NB4 (cell line): ENCODE measurements at regions not wholly inside any gene's neighbourhood (a gene's known extent, or its start where the extent isn't known, plus 50 kb on each side); places are given as distances from the start of the nearest gene placed in this dataset.

Experiments used
- DNase-seq: peaks from one replicate; pipeline ENCODE4 v3.0.0; 2010; ENCODE audit warnings: low read depth
- H3K4me3 ChIP-seq: one replicate; pipeline ENCODE4 v1.5.1; 2011; ENCODE audit warnings: mild to moderate bottlenecking, low read depth, low read length, moderate library complexity
- MYC ChIP-seq: IDR thresholded peaks from 2 replicates; pipeline ENCODE4 v1.6.1; 2011; ENCODE audit warnings: low read depth, low read length
- POLR2A ChIP-seq: IDR thresholded peaks from 2 replicates; pipeline ENCODE4 v1.6.1; 2011; ENCODE audit warnings: mild to moderate bottlenecking; ENCODE audit not compliant: insufficient read length; ENCODE audit errors: extremely low read depth
- TF ChIP-seq, protein P1 (sequence below): IDR thresholded peaks from 2 replicates; pipeline ENCODE4 v1.6.1; 2011; ENCODE audit warnings: low read depth, low read length
- TF ChIP-seq, protein P2 (sequence below): IDR thresholded peaks from one replicate; pipeline ENCODE4 v1.5.1; 2012; ENCODE audit warnings: low read depth, low read length

DNA sequence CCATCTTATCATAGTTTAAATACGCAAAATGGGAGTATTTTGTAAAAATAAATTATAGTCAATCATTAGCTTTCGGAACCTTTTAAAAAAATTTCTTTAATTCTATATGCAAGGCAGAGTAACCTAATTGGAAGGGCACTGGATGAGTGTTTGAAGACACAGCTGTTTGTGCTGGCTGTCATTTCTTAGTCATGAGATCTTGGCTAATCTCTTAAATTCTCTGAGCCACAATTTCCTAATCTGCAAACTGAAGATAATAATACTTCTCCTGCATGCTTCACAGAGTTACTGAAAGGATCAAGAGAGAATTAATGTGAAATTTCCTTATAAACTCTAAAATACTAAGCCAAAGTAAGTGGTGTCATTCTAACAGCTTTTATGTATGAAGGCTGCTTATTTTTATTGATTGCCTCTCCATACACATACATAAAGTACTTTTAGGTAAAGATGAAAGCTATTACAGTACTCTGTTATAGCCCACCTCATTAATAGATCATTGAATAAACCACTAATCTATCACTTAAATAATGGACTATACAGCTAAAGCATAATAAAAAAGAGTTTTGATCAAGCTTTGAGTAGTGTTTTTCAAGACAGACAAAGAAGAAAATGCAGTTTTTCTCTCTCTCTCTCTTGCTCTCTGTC, 383.7 kb upstream of the IRAK1BP1 start:
- TF ChIP-seq POLR2A (no peak), MYC (no peak)
- TF ChIP-seq, protein P1, sequence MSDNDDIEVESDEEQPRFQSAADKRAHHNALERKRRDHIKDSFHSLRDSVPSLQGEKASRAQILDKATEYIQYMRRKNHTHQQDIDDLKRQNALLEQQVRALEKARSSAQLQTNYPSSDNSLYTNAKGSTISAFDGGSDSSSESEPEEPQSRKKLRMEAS = no peak
- TF ChIP-seq, protein P2, sequence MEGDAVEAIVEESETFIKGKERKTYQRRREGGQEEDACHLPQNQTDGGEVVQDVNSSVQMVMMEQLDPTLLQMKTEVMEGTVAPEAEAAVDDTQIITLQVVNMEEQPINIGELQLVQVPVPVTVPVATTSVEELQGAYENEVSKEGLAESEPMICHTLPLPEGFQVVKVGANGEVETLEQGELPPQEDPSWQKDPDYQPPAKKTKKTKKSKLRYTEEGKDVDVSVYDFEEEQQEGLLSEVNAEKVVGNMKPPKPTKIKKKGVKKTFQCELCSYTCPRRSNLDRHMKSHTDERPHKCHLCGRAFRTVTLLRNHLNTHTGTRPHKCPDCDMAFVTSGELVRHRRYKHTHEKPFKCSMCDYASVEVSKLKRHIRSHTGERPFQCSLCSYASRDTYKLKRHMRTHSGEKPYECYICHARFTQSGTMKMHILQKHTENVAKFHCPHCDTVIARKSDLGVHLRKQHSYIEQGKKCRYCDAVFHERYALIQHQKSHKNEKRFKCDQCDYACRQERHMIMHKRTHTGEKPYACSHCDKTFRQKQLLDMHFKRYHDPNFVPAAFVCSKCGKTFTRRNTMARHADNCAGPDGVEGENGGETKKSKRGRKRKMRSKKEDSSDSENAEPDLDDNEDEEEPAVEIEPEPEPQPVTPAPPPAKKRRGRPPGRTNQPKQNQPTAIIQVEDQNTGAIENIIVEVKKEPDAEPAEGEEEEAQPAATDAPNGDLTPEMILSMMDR = no peak
- DNase-seq = no peak

DNA sequence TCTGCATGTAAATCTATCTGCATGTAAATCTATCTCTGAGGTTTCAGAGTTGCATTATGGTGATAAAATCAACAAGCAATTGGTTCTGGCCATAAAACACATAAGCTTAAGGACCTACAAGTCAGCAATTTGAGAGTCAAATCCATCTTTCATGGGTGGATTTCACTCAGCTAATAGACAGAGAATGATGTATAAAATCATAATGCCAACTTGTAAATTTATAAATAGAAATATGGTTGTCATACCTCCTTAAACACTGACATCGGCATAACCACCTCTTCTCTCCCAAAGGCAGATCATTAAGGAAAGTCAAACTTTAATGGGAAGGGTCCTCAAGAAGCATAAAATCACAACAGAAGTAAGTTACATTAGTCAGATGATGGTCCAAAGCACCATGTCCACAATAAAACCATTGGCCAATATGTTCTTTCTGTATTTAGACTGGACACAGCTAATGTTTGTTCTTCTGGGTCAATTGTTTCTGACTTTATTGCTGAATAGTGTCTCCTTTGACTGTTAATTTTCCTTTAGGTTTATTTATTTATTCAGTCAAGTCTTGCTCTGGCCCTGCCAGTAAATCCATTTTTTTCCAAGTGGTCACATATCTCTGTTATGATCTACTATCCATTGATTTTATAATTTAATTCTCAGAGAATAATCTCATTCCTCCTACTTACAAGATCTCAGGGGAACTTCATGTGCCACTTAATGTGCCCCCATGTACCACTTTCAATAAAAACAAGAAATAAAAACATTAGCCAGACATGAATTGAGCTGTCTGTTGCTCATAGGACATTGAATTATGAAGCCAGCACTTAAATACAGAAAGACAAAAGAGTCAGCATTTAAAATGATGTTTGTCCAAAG, 382.9 kb upstream of the IRAK1BP1 start:
- DNase-seq = no peak
- H3K4me3 ChIP-seq = no peak overlapping the region
- TF ChIP-seq MYC (no peak), POLR2A (no peak)
- TF ChIP-seq, protein P2 = no peak
- TF ChIP-seq, protein P1 = no peak

More for the DNA sequence above, 383.7 kb upstream of the IRAK1BP1 start:
- H3K4me3 ChIP-seq = no peak overlapping the region

DNA sequence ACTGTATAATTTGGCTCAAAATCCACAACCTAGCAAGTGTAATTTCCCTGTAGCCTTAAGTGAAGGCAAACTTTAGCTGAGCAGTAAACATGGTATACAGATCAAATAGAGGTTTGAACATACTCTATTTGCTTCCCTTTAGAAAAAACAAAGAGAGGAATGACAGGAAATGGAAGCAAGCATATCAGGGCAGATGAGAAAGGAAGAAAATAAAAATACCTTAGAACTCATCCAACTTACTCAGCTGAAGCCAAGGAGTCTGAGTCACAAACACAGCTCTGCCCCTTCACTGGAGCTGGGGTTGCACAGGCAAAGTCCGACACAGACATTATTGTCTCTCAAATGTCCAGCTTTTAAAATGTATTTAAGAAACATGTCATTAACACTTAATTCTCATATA, 379.9 kb upstream of the IRAK1BP1 start:
- no peak for TF ChIP-seq POLR2A
- TF ChIP-seq, protein P2 = no peak
- TF ChIP-seq MYC = no peak
- TF ChIP-seq, protein P1 = no peak
- no peak for DNase-seq
- no peak overlapping the region for H3K4me3 ChIP-seq

DNA sequence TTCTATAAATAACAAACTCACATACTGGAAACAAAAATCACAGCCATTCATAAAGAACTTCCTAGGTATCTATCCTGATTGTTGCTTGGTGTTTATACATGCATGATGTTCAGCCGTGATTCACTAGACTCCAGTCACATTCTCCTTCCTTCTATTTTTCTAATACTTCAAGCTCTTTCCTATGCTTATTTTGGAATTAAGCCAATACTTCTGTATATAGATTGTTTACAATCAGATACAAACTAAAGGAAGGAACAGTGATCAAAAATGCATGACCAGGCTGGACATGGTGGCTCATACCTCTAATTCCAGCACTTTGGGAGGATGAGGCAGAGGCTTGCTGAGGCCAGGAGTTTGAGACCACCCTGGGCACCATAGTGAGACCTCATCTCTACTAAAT, 377.5 kb upstream of the IRAK1BP1 start:
- no peak overlapping the region for H3K4me3 ChIP-seq
- no peak for DNase-seq
- TF ChIP-seq, protein P2 = no peak
- TF ChIP-seq, protein P1 = no peak
- TF ChIP-seq MYC (no peak), POLR2A (no peak)

DNA sequence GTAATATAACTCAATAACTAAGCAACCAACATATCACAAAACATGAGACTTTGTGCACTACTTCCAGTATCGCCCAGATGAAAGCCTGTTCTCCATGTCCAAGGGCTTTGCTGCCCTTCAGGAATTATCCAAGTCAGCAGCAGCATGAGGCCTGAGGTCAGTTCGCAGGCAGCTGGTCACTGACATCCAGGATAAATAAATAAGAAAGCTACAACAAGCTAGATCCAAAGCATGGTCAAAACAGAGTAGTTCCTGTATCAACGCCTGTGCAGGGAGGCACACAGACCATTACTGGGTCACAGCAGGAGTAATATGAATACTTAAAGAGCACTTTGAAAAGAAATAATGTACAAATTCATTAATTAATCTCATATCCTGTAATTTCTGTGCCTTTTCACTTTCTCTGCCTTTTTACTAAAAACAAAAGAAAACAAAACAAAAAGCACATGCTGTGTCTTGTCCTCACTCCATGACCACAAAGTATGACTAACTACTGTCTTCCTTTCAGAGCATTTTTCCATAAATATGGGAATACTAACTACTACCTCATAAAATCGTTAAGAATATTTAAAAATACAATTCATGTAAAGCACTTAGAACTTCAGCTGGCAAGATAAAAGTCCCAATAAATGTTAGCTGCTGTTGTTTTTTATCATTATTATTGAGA, 374.9 kb upstream of the IRAK1BP1 start:
- TF ChIP-seq MYC = no peak
- TF ChIP-seq, protein P1 = no peak
- TF ChIP-seq POLR2A = no peak
- TF ChIP-seq, protein P2 = no peak
- no peak overlapping the region for H3K4me3 ChIP-seq
- no peak for DNase-seq
